A549 (cell line): ENCODE measurements at regions not wholly inside any gene's neighbourhood (a gene's known extent, or its start where the extent isn't known, plus 50 kb on each side); places are given as distances from the start of the nearest gene placed in this dataset.

ENCODE experiments used
- BHLHE40 ChIP-seq: IDR thresholded peaks from 2 replicates; pipeline ENCODE4 v1.6.1; 2012; ENCODE audit warnings: low read depth, low read length, inconsistent platforms
- CTCF ChIP-seq: fragments of >200 bp; sonication (Bioruptor Twin); formaldehyde crosslinking; IDR thresholded peaks from 3 replicates; pipeline ENCODE4 v1.5.1; 2016
- FOSL2 ChIP-seq, 2 experiments: fragments of 450-650 bp in 1 of 2; fragments of >200 bp in 1 of 2; sonication (Bioruptor Twin) in 1 of 2; formaldehyde crosslinking; IDR thresholded peaks; 2 replicates each; pipeline versions ENCODE4 v1.5.0 to v1.6.1; 2016 to 2020; ENCODE audit warnings: mild to moderate bottlenecking in 1 of 2, moderate library complexity in 1 of 2
- JUN ChIP-seq, 2 experiments: fragments of >200 bp; sonication (Bioruptor Twin); formaldehyde crosslinking; IDR thresholded peaks; 2 replicates in 1 of 2; 3 replicates in 1 of 2; pipeline ENCODE4 v1.6.1; 2016 to 2017
- MAZ ChIP-seq: fragments of 150-350 bp; IDR thresholded peaks from 2 replicates; pipeline ENCODE4 v1.6.1; 2014; ENCODE audit warnings: antibody characterized with exemption, low read depth, low read length, borderline replicate concordance
- POLR2A ChIP-seq: IDR thresholded peaks from 2 replicates; pipeline ENCODE4 v1.6.1; 2012; ENCODE audit warnings: mild to moderate bottlenecking, low read length
- RCOR1 ChIP-seq: fragments of 150-350 bp; IDR thresholded peaks from 2 replicates; pipeline ENCODE4 v1.6.1; 2014; ENCODE audit warnings: antibody characterized with exemption, low read length, low read depth
- SMC3 ChIP-seq: fragments of >200 bp; sonication (Bioruptor Twin); formaldehyde crosslinking; IDR thresholded peaks from 3 replicates; pipeline ENCODE4 v1.6.1; 2018; ENCODE audit warnings: inconsistent platforms
- SREBF2 ChIP-seq: fragments of 450-650 bp; IDR thresholded peaks from 2 replicates; pipeline ENCODE4 v1.6.1; 2014; ENCODE audit warnings: mild to moderate bottlenecking, moderate library complexity
- ZC3H11A ChIP-seq: fragments of 450-650 bp; IDR thresholded peaks from 2 replicates; pipeline ENCODE4 v1.6.1; 2014; ENCODE audit warnings: antibody characterized with exemption, mild to moderate bottlenecking

- TF ChIP-seq POLR2A (no peak), JUN (IDR thresholded peaks at IDR 0.05) (no peak), SREBF2 (no peak), FOSL2 (IDR thresholded peaks at IDR 0.05) (no peak), FOSL2 (CRISPR knock-in tag; IDR thresholded peaks at IDR 0.05) (no peak), CTCF (no peak), MAZ (no peak), RCOR1 (no peak), BHLHE40 (no peak), SMC3 (no peak), ZC3H11A (no peak)
Observed at GRCh38 chr4:62439051-62439450, 1238.9 kb downstream of the ADGRL3 start.
